Loucy (cell line): ENCODE measurements at regions not wholly inside any gene's neighbourhood (a gene's known extent, or its start where the extent isn't known, plus 50 kb on each side); places are given as distances from the start of the nearest gene placed in this dataset.

Source experiments
- H2AFZ ChIP-seq: fragments of 200-600 bp; sonication (generic); 2 replicates; pipeline ENCODE4 v1.6.0; 2016; ENCODE audit warnings: antibody characterized with exemption, mild to moderate bottlenecking, low read length, moderate library complexity
- H3F3A ChIP-seq: fragments of 200-600 bp; 2 replicates; pipeline ENCODE4 v1.6.0; 2016; ENCODE audit warnings: antibody characterized with exemption, low read depth, mild to moderate bottlenecking
- H3K27me3 ChIP-seq: fragments of 200-600 bp; sonication (generic); 2 replicates; pipeline ENCODE4 v1.6.1; 2014; ENCODE audit warnings: low read length, mild to moderate bottlenecking; ENCODE audit not compliant: insufficient read depth, poor library complexity, severe bottlenecking
- H3K36me3 ChIP-seq: fragments of 200-600 bp; sonication (generic); 2 replicates; pipeline ENCODE4 v1.6.1; 2016; ENCODE audit warnings: low read length; ENCODE audit not compliant: insufficient read depth
- H3K4me1 ChIP-seq: fragments of 200-600 bp; sonication (generic); 2 replicates; pipeline ENCODE4 v1.5.1; 2014; ENCODE audit warnings: low read length, mild to moderate bottlenecking; ENCODE audit not compliant: insufficient read depth, poor library complexity, severe bottlenecking
- H3K4me2 ChIP-seq: fragments of 200-600 bp; sonication (generic); 2 replicates; pipeline ENCODE4 v1.6.0; 2014; ENCODE audit warnings: antibody characterized with exemption, low read length, low read depth, mild to moderate bottlenecking; ENCODE audit not compliant: poor library complexity, severe bottlenecking
- H3K4me3 ChIP-seq: fragments of 200-600 bp; sonication (generic); 2 replicates; pipeline ENCODE4 v1.5.1; 2014; ENCODE audit warnings: low read length, mild to moderate bottlenecking, mixed read lengths; ENCODE audit not compliant: poor library complexity, severe bottlenecking
- H3K79me2 ChIP-seq: fragments of 200-600 bp; sonication (generic); 2 replicates; pipeline ENCODE4 v1.6.1; 2014; ENCODE audit warnings: low read length; ENCODE audit not compliant: insufficient read depth
- H3K9ac ChIP-seq: fragments of 200-600 bp; sonication (generic); 2 replicates; pipeline ENCODE4 v1.6.0; 2014; ENCODE audit warnings: mild to moderate bottlenecking, low read depth, low read length, moderate library complexity; ENCODE audit not compliant: poor library complexity, severe bottlenecking
- H3K9me2 ChIP-seq: fragments of 200-600 bp; sonication (generic); replicated peaks from 2 replicates; pipeline ENCODE4 v1.6.1; 2016; ENCODE audit warnings: low read depth, low read length, mixed read lengths
- H3K9me3 ChIP-seq: fragments of 200-600 bp; sonication (generic); 2 replicates; pipeline ENCODE4 v1.6.1; 2014; ENCODE audit warnings: mild to moderate bottlenecking, antibody characterized with exemption, low read length, low read depth; ENCODE audit not compliant: insufficient read depth
- H4K20me1 ChIP-seq: fragments of 200-600 bp; sonication (generic); 2 replicates; pipeline ENCODE4 v1.6.0; 2014; ENCODE audit warnings: antibody characterized with exemption, low read length, mild to moderate bottlenecking; ENCODE audit not compliant: insufficient read depth, poor library complexity, severe bottlenecking
- EZH2phosphoT487 ChIP-seq: fragments of 200-600 bp; IDR thresholded peaks from 2 replicates; pipeline ENCODE4 v1.6.1; 2018; ENCODE audit warnings: antibody characterized with exemption, mild to moderate bottlenecking, moderate library complexity, borderline replicate concordance
- TF ChIP-seq, protein P1 (sequence below): fragments of 200-600 bp; sonication (generic); conservative IDR thresholded peaks from 2 replicates; pipeline ENCODE4 v1.5.1; 2014; ENCODE audit warnings: mild to moderate bottlenecking, antibody characterized with exemption, low read length

GRCh38 chr3:72393455-72393854 lies 454.8 kb downstream of the SHQ1 start:
- H3K9me2 ChIP-seq = no peaks in the 10 kb centered on the region
- peaks cover 26% of the 10 kb centered on the region for H3K4me1 ChIP-seq
- no peaks in the 10 kb centered on the region; the same call in 1 of the 2 replicates for H3F3A ChIP-seq
- no peak overlapping the region for H3K4me2 ChIP-seq
- H3K27me3 ChIP-seq = no peaks in the 10 kb centered on the region
- no peak overlapping the region for H3K4me3 ChIP-seq
- no peak overlapping the region for H3K9ac ChIP-seq
- no peaks in the 10 kb centered on the region for H3K9me3 ChIP-seq
- H2AFZ ChIP-seq = no peak overlapping the region
- H4K20me1 ChIP-seq = peaks cover 98% of the 10 kb centered on the region
- H3K36me3 ChIP-seq = 0 out of 2 replicates have a peak, but pooled peaks cover 2% of the 10 kb centered on the region
- peaks cover 99% of the 10 kb centered on the region for H3K79me2 ChIP-seq
- TF ChIP-seq, protein P1, sequence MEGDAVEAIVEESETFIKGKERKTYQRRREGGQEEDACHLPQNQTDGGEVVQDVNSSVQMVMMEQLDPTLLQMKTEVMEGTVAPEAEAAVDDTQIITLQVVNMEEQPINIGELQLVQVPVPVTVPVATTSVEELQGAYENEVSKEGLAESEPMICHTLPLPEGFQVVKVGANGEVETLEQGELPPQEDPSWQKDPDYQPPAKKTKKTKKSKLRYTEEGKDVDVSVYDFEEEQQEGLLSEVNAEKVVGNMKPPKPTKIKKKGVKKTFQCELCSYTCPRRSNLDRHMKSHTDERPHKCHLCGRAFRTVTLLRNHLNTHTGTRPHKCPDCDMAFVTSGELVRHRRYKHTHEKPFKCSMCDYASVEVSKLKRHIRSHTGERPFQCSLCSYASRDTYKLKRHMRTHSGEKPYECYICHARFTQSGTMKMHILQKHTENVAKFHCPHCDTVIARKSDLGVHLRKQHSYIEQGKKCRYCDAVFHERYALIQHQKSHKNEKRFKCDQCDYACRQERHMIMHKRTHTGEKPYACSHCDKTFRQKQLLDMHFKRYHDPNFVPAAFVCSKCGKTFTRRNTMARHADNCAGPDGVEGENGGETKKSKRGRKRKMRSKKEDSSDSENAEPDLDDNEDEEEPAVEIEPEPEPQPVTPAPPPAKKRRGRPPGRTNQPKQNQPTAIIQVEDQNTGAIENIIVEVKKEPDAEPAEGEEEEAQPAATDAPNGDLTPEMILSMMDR = no peak
- no peak for TF ChIP-seq EZH2phosphoT487

GRCh38 chr3:72391659-72392058 lies 456.6 kb downstream of the SHQ1 start:
- Histone ChIP-seq H3K4me2 (no peak overlapping the region), H3K79me2 (peaks cover 100% of the 10 kb centered on the region), H4K20me1 (peaks cover 100% of the 10 kb centered on the region)

DNA sequence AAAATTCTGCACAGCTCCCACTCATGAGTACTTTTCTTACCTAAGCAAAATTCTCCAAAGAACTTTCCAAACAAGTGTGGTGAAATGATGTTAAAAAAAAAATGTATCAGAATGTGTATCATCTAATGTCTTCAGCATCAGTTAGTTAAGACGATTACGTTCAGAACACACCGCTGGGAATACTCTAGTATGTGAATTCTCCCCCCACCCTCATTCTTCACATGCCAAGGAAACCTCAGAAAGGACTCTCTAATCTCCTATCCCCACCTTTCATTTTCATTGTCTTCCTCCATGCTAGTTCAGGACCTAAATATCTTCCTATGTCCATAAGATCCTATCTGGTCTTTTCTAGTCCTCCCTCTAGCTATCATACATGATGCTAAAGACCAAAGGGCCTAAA lies 457.4 kb downstream of the SHQ1 start:
- H3K4me2 ChIP-seq = no peak overlapping the region
- H3K9ac ChIP-seq = no peak overlapping the region
- H3K4me1 ChIP-seq = peaks cover 41% of the 10 kb centered on the region
- TF ChIP-seq EZH2phosphoT487 = no peak
- TF ChIP-seq, protein P1 = no peak
- H3K27me3 ChIP-seq = no peaks in the 10 kb centered on the region
- peaks cover 100% of the 10 kb centered on the region for H4K20me1 ChIP-seq
- peaks cover 100% of the 10 kb centered on the region for H3K79me2 ChIP-seq
- no peaks in the 10 kb centered on the region for H3K9me2 ChIP-seq
- H2AFZ ChIP-seq = no peak overlapping the region
- H3K36me3 ChIP-seq = 0 out of 2 replicates have a peak, but pooled peaks cover 2% of the 10 kb centered on the region
- no peak overlapping the region for H3K4me3 ChIP-seq
- H3K9me3 ChIP-seq = no peaks in the 10 kb centered on the region
- no peaks in the 10 kb centered on the region for H3F3A ChIP-seq

More at GRCh38 chr3:72391659-72392058, 456.6 kb downstream of the SHQ1 start:
- TF ChIP-seq, protein P1 = no peak
- no peak for TF ChIP-seq EZH2phosphoT487
- Histone ChIP-seq H3F3A (no peaks in the 10 kb centered on the region), H3K4me1 (peaks cover 33% of the 10 kb centered on the region), H3K9me3 (no peaks in the 10 kb centered on the region), H3K4me3 (no peak overlapping the region), H3K9me2 (no peaks in the 10 kb centered on the region), H3K36me3 (0 out of 2 replicates have a peak, but pooled peaks cover 2% of the 10 kb centered on the region), H2AFZ (no peak overlapping the region), H3K27me3 (no peaks in the 10 kb centered on the region), H3K9ac (no peak overlapping the region)
